Activated T-cell treated with anti-CD3 and anti-CD28 coated beads for 4 hours (primary cell): ENCODE measurements at regions not wholly inside any gene's neighbourhood (a gene's known extent, or its start where the extent isn't known, plus 50 kb on each side); places are given as distances from the start of the nearest gene placed in this dataset.

ENCODE experiments used
- DNase-seq: peaks from one replicate; pipeline ENCODE4 v3.0.0-alpha.2; 2020

DNA sequence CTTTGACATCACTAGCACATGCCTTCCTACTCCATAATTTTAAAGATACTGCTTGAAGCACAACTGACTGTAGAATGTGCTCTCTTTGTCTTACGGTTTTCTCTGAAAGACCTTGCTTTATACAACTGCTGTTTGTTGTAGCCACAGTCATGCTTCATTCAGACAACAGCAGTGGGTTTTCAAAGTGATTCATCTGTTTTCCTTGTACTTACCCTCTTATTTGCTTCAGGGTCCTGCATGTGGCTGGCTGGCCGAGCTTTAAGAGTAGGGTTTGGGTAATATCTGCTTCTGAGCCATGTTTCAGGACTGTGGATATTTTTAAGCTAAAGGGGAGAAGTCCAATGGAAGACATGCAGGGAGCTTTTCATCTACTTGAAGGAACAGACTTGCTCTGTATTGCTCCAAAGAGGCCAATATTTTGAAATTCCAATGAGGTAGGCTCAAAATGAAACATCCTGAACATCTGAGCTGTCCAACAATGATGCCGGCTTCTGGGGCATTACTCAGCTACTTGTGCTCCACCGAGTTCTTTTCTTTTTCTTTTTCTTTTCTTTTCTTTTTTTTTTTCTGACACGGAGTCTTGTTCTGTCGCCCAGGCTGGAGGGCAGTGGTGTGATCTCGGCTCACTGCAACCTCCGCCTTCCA, 160.2 kb upstream of the SGK1 start:
- no peak for DNase-seq

DNA sequence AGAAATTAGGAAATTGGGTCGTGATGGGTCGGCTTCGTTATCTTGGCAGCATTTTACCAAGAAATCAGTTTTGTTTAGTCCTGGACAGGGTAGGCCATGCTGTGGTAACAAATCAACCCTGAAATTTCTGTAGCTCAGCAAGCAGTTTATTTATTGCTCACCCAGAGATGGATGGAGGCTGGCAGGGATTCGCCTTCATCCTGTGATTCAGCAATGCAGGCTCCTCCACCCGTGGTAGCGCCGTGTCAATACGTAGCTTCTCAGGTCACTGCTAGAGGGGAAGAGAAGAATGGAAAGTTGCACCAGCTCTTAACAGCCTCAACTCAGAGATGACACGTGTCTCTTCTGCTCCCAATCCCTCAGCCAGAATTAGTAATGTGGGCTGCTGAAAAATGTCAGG, 157.0 kb upstream of the SGK1 start:
- DNase-seq = no peak

DNA sequence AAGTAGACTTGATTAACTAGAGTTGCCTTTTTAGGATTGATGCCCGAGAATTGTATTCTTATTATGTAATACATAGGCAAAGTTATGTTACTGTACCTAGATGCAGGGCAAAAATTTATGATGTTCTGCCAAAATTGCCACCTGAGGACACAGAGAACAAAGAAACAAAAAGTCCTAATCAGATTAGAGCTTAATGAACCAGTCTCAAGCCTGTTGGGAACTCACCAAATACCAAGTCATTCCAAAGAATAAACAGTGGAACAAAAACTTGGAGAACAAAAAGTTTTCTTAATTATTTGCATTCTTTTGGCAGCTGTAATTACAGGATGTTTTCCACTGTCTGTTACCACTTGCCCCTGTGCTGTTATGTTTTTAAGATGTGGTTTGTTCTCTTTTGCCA, 154.7 kb upstream of the SGK1 start:
- DNase-seq = no peak

- no peak for DNase-seq
Measured at GRCh38 chr6:134472046-134472445, 154.1 kb upstream of the SGK1 start.

DNA sequence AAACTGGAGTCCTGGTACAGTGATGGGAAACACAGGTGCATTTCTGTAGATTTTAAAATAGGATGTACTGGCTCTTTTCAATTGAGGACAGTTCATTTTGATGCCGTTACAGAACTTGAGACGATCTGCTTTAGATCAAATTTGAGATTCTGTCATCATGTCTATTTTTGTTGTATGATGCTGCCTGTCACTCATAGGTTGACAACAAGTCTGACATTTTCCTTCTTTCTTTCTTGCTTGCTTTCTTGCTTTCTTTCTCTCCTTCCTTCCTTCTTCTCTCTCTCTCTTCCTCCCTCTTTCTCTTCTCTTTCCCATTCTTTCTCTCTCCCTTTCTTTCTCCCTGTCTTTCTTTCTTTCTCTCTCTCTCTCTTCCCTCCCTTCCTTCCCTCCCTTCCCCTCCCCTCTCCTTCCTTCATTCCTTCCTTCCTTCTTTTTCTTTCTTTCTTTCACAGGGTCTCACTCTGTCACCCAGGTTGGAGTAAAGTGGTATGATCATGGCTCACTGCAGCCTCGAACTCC, 152.6 kb upstream of the SGK1 start:
- DNase-seq = no peak

DNA sequence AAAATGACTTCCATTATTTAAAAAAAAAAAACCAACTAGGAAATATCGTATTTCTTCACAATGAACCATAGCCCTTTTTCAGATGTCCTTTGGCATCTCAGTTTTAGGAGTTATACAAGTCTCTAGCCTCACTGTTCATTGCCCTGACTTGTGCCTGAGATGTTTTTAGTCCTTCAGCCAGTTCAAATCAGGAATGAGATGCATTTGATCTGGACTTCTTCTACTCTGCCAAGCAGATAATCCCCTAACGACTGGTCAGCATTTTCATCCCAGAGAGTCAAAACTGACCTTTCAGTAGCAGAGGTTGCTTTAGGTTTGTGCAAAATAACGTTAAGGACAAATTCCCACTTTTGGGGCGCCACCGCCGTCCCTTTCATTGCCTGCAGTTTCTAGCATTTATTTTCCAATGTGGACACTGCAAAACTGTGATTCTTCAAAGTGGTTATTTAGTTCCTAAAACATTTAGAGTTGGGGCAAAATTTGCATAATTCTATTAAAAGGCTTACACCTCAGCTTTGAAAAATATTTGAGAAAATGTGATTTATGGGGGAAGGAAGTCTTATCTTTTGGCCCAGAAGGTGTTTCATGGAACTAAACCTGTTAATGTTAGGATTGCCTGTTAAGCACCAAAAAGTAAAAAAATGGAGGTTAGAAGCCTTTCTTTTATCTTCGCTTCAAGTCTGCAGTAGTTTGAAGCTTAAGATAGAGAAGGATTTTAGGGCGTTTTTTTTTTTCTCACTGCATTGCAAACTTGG, 152.0 kb upstream of the SGK1 start:
- no peak for DNase-seq

DNA sequence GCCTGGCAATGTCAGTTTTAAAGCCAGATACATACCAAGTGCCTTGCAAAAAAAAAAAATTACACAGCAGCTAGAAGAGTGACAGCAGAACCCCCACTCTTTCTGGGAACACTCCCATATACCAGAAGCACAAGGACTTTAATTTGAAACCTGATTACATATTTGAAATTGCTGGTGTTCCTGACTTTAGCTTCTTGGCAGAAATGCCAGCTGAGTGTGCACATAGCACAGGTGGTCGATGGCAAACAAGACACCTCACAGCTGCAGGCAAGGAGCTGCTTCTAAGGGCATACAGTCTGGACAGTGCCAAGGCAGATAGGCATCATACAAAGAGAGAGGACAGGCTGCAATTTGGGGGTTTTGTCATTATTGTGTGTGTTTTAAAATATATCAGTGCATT, 150.7 kb upstream of the SGK1 start:
- no peak for DNase-seq

DNA sequence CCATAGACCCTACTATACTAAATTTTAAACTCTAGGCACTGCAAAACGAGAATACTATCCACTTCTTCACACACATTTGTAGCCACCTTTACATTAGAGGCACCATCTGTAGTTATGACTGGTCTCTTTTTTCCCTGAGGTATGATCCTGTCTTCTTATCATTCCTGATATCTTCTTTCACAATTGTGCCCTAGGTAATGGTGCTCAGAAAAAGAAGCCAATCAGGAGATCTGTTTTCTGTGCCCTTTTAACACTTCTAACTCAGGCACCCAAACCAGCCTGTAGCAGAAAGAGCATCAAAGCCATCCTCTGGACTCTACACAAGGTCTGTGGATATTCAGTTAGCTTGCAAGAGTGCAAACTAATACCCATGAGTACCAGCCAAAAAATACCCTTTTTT, 149.7 kb upstream of the SGK1 start:
- no peak for DNase-seq

- DNase-seq = no peak
Measured at GRCh38 chr6:134466771-134467525, 149.0 kb upstream of the SGK1 start.

DNA sequence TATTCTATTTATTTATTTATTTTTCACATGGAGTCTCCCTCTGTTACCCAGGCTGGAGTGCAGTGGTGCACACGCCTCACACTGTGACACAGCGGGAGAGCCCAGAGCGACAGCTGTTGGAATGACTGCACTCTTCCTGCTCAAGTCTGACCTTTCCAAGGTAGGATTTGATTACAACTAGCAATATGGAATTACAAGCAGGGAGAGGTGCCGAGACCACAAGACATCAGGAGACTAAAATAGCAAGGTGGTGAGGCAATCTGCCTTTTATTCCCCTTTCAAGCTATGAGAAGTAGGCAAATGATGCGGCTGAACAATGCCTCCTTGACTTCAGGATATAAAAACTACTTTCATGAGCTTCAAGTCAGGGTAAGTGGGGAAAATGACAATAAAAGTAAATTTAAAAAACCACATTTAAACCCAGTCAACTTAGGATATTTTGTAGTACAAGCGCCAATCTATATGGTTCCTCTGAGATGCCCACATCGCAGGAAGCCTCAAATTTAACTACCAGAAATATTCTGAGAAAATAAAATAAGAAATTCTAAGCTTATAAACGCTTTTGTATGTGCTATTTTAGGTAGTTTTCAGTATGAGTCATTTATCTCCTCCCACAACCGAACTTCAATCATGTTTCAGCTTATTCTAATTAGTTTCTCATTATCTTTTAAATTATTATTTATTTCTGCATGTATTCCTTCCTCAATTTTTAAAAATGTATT, 146.9 kb upstream of the SGK1 start:
- DNase-seq = no peak

- no peak for DNase-seq
Measured at GRCh38 chr6:134458857-134459657, 141.1 kb upstream of the SGK1 start.

GRCh38 chr6:134457941-134458340, 140.0 kb upstream of the SGK1 start:
- no peak for DNase-seq

DNA sequence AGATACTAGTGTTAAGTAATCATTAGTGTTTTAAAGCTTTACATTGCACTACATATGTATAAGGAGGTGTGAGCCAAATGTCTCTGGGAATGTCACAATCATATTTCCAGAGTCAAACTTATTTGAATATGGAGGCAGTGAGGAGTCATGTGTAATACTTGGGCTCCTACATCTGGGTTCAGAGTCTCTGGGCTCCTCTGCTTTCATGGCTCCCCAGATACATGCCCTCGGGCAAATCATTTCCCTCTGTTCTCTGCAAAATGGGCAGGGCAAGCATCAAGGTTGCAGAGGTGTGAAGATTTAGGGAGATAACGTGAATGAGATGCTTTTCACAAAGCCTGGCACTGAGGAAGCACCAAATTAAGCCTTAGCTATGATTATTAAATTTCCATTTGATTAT, 138.3 kb upstream of the SGK1 start:
- no peak for DNase-seq

GRCh38 chr6:134455319-134455718, 137.4 kb upstream of the SGK1 start:
- no peak for DNase-seq

DNA sequence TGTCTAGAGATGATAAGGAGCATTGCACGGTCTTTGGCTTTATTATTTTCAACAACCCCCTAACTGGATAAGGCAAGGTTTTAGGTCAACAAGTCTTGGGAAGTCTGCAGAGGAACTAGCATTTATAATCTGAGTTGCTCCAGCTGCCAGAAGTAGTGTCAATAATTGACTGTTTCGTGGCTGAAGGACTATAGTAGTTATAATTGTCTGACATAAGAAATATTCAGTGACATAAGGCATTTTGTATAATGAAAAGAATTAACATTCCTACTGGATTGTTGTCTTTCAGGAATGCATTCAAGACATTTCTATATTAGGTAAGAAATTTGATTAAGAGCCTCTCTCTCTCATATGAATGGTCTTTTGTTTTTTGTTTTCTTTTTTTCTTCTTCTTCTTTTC, 136.9 kb upstream of the SGK1 start:
- DNase-seq = no peak

DNA sequence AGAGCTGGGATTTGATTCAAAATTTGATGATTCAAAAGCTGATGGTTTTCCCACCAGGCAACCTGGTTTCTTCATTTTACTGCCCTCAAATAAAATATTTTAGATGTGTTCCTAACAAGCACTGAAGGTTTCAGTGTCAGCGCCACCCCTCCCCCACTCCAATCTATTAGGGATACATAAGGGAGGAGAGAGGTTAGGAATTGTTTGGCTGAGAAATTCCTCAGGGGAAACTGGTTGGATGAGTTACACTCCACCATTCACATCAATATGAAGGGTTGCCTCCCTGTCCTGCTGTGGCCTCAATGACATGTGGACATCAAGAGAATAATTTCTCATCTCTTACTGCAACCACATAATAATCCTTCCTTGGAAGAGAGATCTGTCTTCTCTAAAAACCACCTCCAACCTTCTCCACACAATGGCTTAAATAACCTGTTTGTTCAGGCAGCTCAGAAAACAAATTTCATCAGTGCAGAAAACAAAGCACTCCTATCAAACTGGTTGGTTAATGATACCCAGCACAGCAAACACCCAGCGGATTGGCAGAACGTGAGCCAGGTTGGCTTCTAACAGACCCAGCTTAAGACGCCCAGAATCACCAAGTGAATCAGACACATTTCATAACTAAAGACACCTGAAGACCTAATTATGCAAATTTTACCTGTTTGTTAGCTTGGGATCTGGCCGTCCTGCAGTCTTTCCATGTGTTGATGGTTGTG, 136.0 kb upstream of the SGK1 start:
- no peak for DNase-seq

DNA sequence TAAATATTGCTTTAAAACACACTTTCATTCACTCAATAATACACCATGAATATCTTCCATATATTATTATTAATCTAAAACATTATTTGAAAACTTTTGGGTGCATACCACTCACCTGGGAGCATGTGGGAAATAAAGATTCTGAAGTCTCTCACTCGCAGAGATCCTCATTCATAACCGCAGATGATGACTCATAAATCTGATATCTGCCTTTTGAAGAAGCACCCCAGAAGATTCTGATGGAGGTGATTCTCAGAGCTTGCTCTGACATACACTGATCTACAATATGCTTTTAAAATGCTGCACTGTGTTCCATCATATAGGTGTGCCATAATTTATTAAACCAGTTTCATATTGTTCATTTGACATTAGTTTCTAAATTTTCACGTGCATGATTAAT, 135.0 kb upstream of the SGK1 start:
- DNase-seq = no peak

GRCh38 chr6:134451529-134451928, 133.6 kb upstream of the SGK1 start:
- DNase-seq = no peak

DNA sequence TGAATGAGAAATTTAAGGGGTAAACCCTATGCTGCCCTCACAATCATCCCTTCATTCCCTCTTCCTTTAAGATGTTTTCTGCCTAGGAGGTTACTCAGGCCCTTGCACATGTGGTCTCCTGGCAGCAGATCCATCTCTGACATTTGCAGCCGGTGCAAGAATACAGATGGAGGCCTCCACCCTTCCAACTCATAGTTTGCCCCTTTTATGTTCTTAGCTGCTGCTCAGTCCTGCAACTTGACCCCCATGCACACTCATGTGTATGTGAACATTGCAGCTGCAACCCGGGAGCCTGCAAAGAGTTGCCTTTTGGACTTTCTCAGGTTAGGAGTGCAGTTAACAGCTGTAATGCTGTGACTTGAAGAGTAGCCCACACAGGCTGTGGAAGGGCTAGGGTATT, 131.9 kb upstream of the SGK1 start:
- no peak for DNase-seq

- no peak for DNase-seq
Measured at GRCh38 chr6:134449004-134449403, 131.1 kb upstream of the SGK1 start.

- no peak for DNase-seq
Measured at GRCh38 chr6:134447883-134448387, 130.0 kb upstream of the SGK1 start.
